HG02798 (cell line): ENCODE measurements at regions not wholly inside any gene's neighbourhood (a gene's known extent, or its start where the extent isn't known, plus 50 kb on each side); places are given as distances from the start of the nearest gene placed in this dataset.

Source experiments
- ATAC-seq: cut with Tn5 transposase; IDR thresholded peaks from one replicate; pipeline ENCODE4 v1.9.1; 2021; ENCODE audit warnings: mild to moderate bottlenecking; ENCODE audit not compliant: unreplicated experiment, poor library complexity

DNA sequence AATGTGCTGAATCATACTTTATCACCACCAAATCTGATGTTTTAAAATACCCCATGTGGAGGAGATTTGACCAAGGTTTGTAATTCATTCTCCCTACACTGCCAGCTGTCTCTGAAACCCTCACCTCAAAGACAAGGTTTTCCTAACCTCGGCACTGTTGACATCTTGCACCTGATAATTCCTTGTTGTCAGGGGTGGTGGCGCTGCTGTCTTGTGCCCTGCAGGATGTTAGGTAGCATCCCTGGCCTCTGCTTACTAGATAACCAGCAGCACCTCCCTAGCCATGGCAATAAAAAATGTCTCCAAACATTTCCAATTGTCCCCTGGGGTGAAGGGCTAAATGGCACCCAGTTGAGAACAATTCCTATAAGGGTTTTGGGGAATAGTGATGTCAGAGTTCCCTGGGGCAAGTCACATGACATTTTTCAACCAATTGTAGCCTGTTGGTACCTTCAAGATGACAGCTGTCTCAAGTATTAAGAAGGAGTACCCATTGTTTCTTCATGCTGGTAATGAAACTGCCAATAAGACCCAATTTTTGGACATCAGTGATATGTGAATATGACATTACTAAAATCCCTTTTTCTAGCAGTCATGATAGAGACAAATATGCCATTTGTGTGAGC, 160.6 kb upstream of the PLCXD3 start:
- ATAC-seq, result no peak

DNA sequence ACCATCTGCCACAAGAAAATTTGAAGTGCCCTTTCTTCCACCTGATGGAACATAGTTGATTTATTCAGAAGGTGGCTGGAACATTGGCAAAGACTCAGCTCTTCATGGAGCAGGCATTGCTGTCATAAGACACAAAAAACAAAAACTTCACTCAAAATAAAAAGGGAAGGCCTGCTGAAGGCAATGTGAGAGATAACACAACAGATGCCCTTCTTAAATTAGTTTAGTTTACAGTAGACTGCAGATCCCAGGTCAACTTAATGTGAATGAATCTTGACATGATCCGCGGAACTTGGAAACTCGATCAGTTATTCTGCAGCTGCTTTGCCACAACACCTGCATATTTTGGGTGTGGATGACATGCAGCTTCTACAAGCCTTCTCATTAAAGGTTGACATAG, 159.8 kb upstream of the PLCXD3 start:
- ATAC-seq, result no peak

DNA sequence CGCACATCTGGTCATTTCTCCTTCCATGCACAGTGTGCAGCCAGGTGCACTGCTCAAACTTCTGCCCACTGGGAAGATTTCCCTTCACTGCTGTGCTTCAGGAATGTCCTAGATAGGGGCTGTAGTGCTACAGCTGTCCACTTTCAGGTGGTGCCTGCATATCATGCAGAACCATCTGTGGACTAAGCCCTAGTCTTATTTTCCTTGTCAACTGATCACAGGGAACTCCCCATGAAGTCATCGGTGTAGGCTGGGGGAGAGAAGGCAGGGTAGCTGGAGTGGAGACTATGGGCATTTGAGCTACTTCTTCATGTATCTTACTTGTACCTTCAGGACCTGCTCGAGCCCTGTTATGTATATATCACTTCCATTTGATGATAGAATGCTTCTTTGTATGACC, 150.9 kb upstream of the PLCXD3 start:
- ATAC-seq, result no peak

DNA sequence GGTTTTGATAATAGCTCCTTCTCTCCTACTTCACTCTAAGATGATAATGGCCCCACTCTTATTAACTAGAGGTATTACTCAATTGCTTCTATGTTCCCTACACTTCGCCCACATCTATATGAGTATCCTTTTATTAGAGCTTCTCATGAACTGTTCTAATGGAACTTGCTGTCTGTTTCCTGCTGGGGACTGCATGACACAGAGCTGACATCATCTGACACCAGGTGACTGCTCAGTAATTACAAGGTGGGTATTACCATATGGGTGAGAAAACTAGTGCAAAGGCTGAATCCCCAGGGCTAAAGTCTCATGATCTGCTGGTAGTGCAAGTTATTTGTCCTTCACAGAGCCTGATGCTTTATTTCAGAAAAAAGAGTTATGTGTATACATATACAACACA, 146.2 kb upstream of the PLCXD3 start:
- ATAC-seq, result no peak

DNA sequence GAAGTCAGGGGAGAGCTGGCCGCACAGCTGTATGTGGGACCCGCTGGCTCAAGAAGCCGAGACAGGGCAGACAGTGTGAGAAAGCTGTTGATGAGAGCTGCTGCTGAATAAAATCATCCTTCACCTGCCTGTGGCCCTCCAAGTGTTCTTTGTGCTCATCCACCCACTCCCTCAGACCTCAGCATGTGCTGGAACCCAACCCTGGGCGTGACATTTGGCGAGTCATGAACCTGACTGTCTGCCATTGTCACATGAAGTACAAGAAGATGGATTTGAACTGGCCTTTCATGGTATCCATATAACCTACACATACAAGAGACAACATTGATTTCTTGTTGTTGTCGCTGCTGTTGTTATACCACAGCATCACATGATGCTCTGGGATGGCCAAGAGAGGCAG, 139.7 kb upstream of the PLCXD3 start:
- no peak for ATAC-seq

DNA sequence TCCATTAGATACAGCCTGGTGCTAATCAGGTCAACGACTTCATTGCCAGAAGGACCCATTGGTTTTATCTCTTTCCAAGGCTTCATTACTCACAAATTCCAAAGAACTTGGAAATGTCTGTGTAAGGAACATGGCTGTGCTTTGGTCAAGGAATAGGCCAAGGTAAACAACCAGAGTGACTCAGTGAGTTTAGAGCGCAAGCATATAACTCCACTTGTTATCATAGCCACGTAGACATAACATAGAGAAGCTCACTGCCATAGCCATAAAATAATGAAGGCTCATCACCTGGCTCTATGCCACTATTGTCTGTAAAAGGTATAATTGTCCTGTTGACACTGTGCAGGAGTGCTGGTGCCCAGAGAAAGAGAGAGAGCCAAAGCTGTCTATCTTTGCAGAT, 139.3 kb upstream of the PLCXD3 start:
- ATAC-seq, result no peak

DNA sequence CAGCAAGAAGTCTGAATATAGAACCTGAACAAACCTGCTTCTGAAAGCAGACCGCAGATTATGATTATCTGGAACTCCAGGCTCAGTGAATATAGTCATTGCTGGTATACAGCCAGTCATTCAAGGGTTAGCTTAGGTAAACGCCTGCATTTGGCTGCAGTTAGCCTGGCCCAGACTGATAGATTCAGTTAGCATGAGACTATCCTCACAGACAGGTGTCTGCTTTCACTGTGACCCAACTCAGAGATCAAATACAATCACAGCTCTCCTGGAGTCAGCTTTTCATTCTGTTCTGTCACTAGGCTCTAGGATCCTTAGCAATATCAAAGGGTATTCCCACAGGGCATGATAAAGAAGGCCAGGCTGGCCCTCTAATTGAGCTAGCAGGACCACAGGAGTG, 138.6 kb upstream of the PLCXD3 start:
- ATAC-seq, result no peak

DNA sequence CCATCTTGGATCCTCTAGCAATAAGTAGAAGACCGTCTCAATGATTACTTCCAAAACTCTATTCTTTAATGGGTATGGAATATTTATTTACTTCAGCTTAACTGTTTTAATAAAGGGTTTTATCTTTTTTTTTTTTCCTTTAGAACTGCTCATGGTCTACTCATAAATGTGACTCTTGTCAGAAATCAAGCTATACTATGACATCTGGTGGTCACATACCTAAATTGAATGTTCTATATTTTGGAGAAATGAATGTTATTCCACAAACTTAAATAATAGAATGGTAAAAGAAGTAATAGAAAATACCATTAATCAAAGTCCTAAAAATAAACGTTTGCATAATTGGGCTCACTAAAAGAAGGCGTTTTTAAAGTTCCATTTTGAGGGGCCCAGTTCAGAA, 131.2 kb upstream of the PLCXD3 start:
- ATAC-seq, result no peak

DNA sequence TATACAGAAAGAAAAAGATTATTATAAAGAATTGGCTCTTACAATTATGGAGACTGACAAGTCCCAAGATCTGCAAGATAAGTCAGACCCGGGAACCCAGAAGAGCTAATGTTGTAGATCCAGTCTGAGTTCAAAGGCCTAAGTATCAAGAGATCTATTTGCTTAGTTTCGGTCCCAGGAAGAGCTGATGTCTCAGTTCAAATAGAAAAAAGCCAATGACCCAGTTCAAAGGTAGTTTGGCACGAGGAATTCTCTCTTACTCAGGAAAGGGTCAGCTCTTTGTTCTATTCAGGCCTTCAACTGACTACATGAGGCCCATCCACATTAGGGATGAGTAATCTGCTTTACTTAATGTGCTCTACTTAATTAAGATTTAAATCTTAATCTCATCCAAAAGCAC, 128.3 kb upstream of the PLCXD3 start:
- no peak for ATAC-seq

DNA sequence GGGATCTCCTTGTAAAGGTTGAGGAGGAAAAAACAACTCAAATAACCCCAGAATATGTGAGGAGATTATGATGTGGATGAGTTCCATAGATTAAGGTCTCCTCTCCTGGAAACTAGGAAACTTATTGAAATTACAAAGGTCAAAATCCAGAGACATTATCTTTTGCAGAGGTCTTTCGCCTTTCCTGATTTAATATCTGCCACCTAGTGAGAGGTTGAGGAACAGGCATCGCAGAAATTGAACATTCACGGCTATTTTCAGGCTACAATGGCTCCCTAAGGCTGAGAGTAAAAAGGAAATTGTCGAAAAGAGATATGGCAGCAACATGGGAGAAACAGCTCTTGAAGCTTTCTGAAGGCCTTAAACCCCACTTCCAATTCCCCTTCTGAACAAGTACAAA, 127.5 kb upstream of the PLCXD3 start:
- ATAC-seq, result peak; percentile 9

DNA sequence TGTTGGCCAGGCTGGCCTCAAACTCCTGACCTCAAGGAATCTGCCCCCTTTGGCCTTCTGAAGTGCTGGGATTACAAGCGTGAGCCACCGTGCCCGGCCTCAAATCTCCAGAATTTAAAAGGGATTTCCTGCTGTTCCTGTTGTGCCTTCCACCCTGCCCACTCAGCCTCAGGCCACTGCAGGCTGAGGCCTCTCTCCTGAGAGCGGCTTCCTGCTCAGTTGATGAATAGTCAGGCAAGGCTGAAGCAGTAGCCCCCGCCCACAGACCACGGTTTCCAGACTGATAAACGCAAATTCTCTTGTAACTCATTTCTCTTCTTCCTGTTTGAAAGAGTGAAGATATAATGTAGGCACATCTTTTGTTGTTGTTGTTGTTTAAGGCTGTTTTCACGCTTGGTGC, 127.0 kb upstream of the PLCXD3 start:
- peak; percentile 46 for ATAC-seq

DNA sequence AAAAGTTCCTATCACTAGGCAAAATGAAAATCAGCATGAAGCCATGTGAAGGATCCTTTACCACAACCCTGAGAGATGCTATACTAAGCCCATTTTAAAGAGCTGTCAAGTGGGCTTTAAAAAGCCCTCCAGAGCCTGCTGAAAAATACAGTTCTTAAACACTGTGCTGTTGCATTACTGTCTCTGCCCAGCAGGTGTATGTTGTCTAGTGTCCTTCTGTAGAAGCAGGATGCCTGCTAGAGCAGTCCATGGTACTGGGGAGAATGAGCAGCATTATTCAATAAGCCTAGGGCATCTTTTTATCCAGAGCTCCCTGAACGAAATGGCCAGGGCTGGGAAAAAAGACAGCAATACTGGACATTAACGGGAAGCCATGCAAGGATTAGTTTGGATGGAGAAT, 126.2 kb upstream of the PLCXD3 start:
- ATAC-seq, result peak; percentile 86

DNA sequence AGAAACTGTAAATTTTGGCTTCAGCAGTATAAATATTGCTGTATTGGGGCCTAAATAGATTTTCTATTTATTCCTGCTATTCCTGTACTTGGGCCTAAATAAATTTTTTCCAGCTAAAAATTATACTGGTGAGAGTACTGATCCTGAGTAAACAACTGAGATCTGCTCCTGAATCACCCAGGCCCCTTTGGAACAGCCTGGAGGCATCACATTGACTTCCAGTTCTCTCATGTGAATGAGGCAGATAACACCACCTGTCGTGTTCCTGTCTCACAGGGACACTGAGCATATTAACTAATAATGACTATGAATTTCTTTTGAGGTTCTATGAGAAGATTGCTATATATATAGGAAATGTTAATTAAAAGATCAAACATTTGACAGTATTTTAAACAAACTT, 119.5 kb upstream of the PLCXD3 start:
- no peak for ATAC-seq

DNA sequence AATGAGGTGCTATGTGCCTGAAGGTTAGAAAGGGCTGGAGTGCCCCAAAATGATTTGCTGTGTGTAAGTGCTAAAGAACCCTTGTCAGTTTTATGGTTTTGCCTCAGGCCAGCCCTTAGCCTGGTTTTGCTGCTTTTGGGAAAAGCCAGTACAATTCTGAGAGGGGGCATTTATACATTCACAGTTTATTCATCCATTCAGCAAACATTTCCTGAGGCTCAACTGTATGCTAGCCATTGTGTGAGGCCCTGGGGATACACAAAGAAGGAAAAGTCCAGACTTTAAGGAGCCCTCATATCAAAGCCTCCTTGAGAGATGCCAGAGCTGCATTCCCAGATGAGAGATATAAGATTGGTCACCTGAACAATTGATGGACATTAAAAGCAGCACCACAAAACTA, 115.2 kb upstream of the PLCXD3 start:
- ATAC-seq, result no peak

DNA sequence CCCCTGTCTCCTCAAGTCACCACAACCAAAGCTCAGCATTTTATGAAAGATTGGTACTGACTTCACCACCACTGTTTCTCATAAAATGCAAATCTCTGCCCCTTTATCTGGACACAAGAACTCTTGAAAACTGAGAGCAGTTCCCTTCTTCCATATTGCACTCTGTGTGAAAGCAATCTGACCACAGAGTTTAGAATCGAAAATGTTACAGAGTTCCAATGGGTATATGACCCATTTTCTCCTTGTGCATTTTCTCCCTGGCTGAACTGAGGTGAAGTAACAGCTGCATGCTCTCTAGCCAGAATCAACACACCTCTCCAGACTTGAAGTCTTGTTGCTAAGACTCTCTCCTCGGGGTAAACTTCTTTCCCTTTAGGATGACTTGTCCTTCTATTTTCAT, 111.0 kb upstream of the PLCXD3 start:
- no peak for ATAC-seq

DNA sequence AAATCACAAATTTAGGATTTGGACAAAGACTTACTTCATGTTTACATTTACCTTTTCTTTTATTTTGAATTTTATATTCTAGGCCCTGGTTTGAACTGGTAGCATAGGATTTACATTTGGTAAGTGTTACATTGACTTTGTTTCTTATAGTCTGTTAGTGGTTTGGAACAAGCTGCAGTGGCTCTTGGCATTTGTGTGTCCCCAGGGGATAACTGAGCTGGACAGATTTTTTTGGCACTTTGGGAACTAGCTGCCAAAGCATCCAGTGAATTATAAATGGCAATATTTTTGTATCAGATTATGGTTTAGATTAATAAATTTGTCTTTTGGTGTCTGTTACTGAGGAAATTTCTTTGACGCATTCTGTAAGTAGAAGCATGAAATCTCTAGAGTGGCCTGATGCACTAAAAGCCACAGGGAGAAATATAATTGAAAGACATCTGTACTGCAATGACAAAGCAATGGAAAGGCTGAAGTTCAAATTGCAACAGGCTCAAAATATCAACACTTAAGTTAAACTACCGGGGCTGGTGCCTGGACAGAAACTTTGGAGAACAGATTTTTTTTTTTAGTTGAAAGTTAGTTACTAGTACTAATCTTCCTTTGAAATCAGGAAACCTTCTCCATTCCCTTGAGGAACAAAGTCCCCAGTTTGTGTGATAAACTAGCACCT, 107.6 kb upstream of the PLCXD3 start:
- ATAC-seq, result no peak

DNA sequence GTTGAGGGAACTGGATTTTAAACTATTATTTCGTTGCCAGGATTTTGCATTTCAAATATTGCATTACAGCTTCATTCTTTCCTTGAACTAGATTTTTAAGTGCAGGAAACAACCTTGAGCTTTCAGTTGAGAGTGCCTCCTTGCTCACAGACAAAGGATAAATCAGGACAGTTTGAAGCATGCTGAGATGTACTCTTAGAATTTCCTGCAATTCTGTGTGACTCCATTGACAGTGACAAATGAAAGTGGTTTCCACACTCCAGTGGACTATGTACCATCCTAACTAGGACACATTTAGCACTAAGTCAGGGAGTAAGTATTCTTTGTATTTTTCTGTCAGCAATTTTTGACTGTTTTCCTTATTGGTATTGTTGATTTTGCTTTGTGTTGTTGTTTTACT, 100.0 kb upstream of the PLCXD3 start:
- ATAC-seq, result no peak

DNA sequence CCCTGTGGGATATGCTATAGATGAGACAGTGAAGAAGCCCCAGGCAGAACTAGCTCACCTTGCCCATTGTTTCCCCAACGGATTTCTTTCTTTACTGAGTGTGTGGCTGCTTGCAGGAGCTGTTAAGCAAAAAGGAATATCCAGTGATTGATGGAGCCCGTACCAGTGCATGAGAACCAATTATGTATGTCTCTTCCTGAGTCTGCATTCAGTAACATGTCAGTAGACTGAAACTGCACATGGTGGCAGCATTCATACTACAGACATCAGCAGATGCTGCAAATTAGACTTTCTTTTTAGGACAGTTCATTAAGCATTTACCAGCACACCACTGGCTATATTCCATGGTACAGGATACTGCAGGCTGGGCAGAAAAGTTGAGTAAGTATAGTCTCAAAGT, 90.3 kb upstream of the PLCXD3 start:
- no peak for ATAC-seq

DNA sequence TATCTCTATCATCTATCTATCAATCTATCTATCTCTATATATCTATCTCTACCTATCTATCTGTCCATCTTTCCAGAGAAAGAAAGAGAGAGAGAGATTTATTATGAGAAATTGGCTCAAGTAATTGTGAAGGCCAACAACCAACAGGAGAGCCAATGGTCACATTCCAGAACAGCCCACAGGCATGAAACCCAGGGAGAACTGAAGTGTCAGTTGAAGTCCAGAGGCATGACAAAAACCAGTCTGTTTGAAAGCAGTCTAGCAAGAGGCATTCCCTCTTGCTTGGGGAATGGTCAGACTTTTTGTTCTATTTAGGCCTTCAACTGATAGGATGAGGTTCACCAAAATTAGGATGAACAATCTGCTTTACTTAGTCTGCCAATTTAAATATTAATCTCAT, 87.6 kb upstream of the PLCXD3 start:
- ATAC-seq, result no peak

DNA sequence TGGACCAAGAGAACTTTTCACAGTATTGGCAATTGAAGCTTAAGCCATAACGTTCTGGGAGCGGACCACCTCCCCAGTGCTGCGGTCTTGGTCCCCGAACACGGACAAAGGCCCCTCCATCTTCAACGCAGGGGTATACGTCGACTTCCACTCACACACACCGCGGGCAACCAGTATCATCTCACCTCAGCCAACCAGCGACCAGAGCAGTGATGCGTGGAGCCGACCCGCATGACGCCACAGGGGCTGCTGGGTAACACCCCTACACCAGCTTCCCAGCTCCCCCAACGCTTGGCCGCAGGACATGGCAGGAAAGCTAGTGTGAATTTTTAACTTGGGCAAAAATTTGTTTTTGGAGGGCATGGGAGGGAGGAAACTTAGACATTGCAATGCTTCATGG, 77.3 kb upstream of the PLCXD3 start:
- no peak for ATAC-seq

DNA sequence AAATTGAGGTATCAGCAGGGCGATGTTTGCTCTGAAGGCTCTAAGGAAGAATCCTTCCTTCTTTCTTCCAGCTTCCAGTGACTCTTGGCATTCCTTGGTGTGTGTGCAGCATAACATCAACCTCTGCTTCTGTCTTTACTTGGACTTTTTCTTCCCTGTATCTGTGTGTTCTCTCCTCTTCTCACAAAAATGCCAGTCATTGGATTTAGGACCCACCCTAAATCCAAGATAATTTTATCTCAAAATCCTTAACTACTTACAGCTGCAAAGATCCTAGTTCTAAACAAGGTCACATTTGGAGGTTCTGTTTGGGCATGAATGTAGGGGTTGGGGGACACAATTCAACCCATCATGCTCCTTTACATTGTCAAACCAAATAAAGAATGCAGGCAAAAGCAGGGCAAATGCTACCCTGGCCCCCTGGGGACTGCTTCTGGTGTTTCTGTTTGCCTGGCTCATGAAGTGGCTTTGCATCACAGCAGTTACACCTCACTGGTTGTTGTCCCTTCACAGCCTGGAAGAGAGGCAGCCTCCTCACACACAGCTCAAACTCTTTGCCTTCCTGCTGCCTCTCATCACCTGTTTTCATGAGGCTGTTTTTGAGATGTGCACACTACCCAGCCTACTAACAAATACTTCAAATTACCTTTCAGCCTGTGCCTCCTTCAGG, 64.8 kb upstream of the PLCXD3 start:
- no peak for ATAC-seq

DNA sequence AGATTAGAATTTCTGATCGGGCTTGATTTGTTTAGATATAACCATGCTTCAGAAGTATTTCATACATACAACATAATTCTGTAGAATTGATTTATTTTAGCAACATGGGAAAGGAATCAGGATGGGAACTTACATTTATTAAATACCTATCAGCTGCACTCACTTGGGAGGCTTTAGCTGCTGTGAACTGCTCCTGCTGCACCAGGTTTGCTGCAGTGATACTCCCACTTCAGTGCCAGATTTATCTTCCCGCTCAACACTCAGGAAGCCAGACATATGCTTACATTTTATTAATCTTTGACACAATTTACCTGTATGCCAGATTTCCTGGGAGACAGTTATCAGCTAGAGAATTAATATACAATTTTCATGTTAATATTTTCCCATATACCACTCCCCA, 64.0 kb upstream of the PLCXD3 start:
- no peak for ATAC-seq
